Activated CD8-positive, alpha-beta memory T cell treated with anti-CD3 and anti-CD28 coated beads for 24 hours (primary cell): ENCODE measurements at regions not wholly inside any gene's neighbourhood (a gene's known extent, or its start where the extent isn't known, plus 50 kb on each side); places are given as distances from the start of the nearest gene placed in this dataset.
"Not testable (repeated sequence)": the region's sequence is repeated elsewhere in the genome, so short reads cannot be mapped to it uniquely, and the experiment has no call there.

Experiments used
- DNase-seq: peaks from one replicate; pipeline ENCODE4 v3.0.0-alpha.2; 2020

- DNase-seq, result no peak
Observed at GRCh38 chr21:25487046-25487594, 120.2 kb downstream of the MRPL39 start.

GRCh38 chr21:25485914-25486313 lies 121.4 kb downstream of the MRPL39 start:
- no peak for DNase-seq

- no peak for DNase-seq
Observed at GRCh38 chr21:25467896-25468295, 139.4 kb downstream of the MRPL39 start.

GRCh38 chr21:25467071-25467470 lies 140.2 kb downstream of the MRPL39 start:
- not testable (repeated sequence) for DNase-seq

GRCh38 chr21:25466470-25466869 lies 140.8 kb downstream of the MRPL39 start:
- DNase-seq, result no peak

- DNase-seq, result no peak
Observed at GRCh38 chr21:25465263-25465662, 142.0 kb downstream of the MRPL39 start.

GRCh38 chr21:25464275-25464674 lies 143.0 kb downstream of the MRPL39 start:
- DNase-seq, result no peak

GRCh38 chr21:25462517-25462971 lies 144.7 kb downstream of the MRPL39 start:
- DNase-seq, result no peak

- DNase-seq, result no peak
Observed at GRCh38 chr21:25461725-25462124, 145.6 kb downstream of the MRPL39 start.

- no peak for DNase-seq
Observed at GRCh38 chr21:25459993-25460392, 147.3 kb downstream of the MRPL39 start.

- DNase-seq, result no peak
Observed at GRCh38 chr21:25459365-25459764, 147.9 kb downstream of the MRPL39 start.

GRCh38 chr21:25458484-25458883 lies 148.8 kb downstream of the MRPL39 start:
- no peak for DNase-seq

- DNase-seq, result no peak
Observed at GRCh38 chr21:25457946-25458345, 149.3 kb downstream of the MRPL39 start.

GRCh38 chr21:25457411-25457810 lies 149.9 kb downstream of the MRPL39 start:
- DNase-seq, result no peak

- DNase-seq, result no peak
Observed at GRCh38 chr21:25456672-25457071, 150.6 kb downstream of the MRPL39 start.

GRCh38 chr21:25453524-25453923 lies 153.8 kb downstream of the MRPL39 start:
- DNase-seq, result no peak

GRCh38 chr21:25449950-25450349 lies 157.3 kb downstream of the MRPL39 start:
- DNase-seq, result no peak

GRCh38 chr21:25441835-25442234 lies 165.4 kb downstream of the MRPL39 start:
- DNase-seq, result no peak

GRCh38 chr21:25437465-25437864 lies 169.8 kb downstream of the MRPL39 start:
- DNase-seq, result not testable (repeated sequence)

- DNase-seq, result no peak
Observed at GRCh38 chr21:25428537-25428936, 178.7 kb downstream of the MRPL39 start.

- DNase-seq, result no peak
Observed at GRCh38 chr21:25427828-25428227, 179.5 kb downstream of the MRPL39 start.

GRCh38 chr21:25426580-25426979 lies 180.7 kb downstream of the MRPL39 start:
- no peak for DNase-seq

- no peak for DNase-seq
Observed at GRCh38 chr21:25425156-25425555, 182.1 kb downstream of the MRPL39 start.

GRCh38 chr21:25424634-25425033 lies 182.6 kb downstream of the MRPL39 start:
- DNase-seq, result no peak

GRCh38 chr21:25424048-25424447 lies 183.2 kb downstream of the MRPL39 start:
- DNase-seq, result no peak
